ENCODE measurements at regions not wholly inside any gene's neighbourhood (a gene's known extent, or its start where the extent isn't known, plus 50 kb on each side); places are given as distances from the start of the nearest gene placed in this dataset.

DNA sequence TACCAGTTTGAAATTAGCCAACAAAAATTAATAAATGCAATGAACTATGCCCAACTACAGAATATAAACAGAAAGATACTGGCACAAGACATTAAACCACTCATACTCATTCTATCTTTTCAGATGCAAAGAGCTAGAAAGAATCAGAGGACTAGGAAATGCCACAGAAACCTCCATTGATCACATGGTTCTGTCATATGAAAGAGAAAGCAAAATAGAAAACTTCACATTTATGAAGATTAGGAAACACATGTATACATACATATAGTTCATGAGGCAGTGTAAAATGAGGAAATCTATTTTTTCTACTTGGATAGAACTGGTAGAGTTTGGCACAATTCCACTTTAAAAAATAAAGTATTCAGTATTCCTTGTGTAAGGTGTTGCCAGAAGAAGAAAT is 275.1 kb upstream of the PTGER4 start:
- no peaks in the 10 kb centered on the region for H3K27me3 ChIP-seq (replicated peaks; ENCODE audit: control insufficient read depth, insufficient read depth, low read length)
- TF ChIP-seq, protein P1, sequence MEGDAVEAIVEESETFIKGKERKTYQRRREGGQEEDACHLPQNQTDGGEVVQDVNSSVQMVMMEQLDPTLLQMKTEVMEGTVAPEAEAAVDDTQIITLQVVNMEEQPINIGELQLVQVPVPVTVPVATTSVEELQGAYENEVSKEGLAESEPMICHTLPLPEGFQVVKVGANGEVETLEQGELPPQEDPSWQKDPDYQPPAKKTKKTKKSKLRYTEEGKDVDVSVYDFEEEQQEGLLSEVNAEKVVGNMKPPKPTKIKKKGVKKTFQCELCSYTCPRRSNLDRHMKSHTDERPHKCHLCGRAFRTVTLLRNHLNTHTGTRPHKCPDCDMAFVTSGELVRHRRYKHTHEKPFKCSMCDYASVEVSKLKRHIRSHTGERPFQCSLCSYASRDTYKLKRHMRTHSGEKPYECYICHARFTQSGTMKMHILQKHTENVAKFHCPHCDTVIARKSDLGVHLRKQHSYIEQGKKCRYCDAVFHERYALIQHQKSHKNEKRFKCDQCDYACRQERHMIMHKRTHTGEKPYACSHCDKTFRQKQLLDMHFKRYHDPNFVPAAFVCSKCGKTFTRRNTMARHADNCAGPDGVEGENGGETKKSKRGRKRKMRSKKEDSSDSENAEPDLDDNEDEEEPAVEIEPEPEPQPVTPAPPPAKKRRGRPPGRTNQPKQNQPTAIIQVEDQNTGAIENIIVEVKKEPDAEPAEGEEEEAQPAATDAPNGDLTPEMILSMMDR (IDR thresholded peaks at IDR 0.05; ENCODE audit: insufficient read depth, low read length, poor library complexity, severe bottlenecking), result no peak
- no peak for DNase-seq (ENCODE audit: extremely low read depth, insufficient read length)

DNA sequence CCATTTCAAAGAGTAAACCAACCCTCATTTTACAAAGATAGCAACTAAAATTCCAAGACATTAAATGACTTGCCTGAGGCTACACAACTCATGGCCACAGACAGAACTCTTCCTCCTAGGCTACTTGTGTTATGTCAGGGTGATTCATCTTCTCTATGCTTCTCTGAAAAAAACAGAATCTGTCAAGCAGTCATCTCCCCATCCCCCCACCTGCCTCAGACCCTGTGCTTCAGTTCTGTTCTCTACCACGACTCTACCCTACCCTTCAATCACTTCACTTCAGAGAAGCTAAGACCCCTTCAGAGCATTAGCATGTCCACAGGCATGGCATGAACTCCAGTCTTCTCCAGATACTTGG is 277.7 kb upstream of the PTGER4 start:
- DNase-seq (ENCODE audit: extremely low read depth, insufficient read length), result no peak
- H3K4me3 ChIP-seq (replicated peaks; ENCODE audit: low read depth, low read length), result no peak overlapping the region

More for the DNA sequence above, 275.1 kb upstream of the PTGER4 start:
- H3K36me3 ChIP-seq (ENCODE audit: control insufficient read depth, insufficient read depth, low read length), result no peaks in the 10 kb centered on the region
- H3K4me3 ChIP-seq (replicated peaks; ENCODE audit: low read depth, low read length), result no peak overlapping the region

DNA sequence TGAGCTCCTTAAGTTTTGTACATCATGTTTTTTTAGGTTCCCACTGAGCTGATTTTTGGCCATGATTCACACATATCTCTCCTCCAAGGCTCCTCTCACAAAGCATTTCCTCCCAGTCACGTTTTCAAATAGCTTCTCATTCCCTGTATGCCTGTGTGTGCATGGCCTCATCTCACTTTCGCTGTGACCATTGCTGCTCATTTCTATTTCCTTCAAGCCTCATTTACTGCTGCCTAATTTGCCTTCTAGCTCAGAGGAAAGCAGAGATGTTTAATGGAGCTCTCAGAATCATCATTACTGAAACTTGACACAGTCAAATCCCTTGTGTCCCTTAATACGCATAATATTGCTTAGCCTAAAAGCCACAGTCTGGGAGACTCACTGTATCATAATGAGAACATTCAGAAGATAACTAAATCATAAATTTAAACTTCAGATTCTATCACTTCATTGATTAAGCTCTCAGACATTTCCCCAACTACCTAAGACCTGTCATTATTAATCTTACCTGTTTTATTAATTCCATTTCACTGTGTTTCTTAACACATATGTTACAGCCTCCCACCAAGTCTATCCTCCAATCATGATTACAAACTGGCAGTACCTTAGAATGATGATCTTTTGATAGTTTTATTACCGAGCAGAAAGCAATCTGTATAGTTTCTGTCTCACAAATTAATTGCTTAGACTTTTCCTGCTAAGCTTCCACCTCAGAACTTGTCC is 278.3 kb upstream of the PTGER4 start:
- Histone ChIP-seq H3K4me3 (replicated peaks; ENCODE audit: low read depth, low read length) (no peak overlapping the region), H3K27me3 (replicated peaks; ENCODE audit: control insufficient read depth, insufficient read depth, low read length) (no peaks in the 10 kb centered on the region), H3K36me3 (ENCODE audit: control insufficient read depth, insufficient read depth, low read length) (no peaks in the 10 kb centered on the region)
- TF ChIP-seq, protein P1 (IDR thresholded peaks at IDR 0.05; ENCODE audit: insufficient read depth, low read length, poor library complexity, severe bottlenecking), result no peak
- DNase-seq (ENCODE audit: extremely low read depth, insufficient read length), result no peak

More for the DNA sequence above, 277.7 kb upstream of the PTGER4 start:
- TF ChIP-seq, protein P1 (IDR thresholded peaks at IDR 0.05; ENCODE audit: insufficient read depth, low read length, poor library complexity, severe bottlenecking), result no peak
- H3K27me3 ChIP-seq (replicated peaks; ENCODE audit: control insufficient read depth, insufficient read depth, low read length), result no peaks in the 10 kb centered on the region
- no peaks in the 10 kb centered on the region for H3K36me3 ChIP-seq (ENCODE audit: control insufficient read depth, insufficient read depth, low read length)

DNA sequence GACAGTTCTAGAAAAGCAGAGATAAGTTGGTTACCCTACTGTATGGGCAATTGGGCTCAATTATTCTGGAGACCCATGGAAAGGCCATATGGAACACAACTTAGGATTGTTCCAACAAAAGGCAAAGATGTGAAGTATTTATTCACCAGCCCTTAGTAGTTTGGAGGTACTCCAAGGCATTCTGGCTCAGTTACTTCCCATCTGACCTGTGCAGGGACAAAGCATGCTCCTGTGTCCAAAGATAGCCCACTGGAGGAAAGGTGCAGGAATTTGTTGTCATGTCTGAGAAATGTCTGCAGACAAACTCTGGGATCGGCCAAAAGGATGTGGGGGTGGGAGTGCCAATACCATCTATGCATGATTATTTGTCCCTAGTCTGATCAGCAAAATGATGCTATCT is 279.5 kb upstream of the PTGER4 start:
- TF ChIP-seq, protein P1 (IDR thresholded peaks at IDR 0.05; ENCODE audit: insufficient read depth, low read length, poor library complexity, severe bottlenecking), result no peak
- no peak for DNase-seq (ENCODE audit: extremely low read depth, insufficient read length)
- H3K27me3 ChIP-seq (replicated peaks; ENCODE audit: control insufficient read depth, insufficient read depth, low read length), result no peaks in the 10 kb centered on the region
- no peaks in the 10 kb centered on the region for H3K36me3 ChIP-seq (ENCODE audit: control insufficient read depth, insufficient read depth, low read length)
- no peak overlapping the region for H3K4me3 ChIP-seq (replicated peaks; ENCODE audit: low read depth, low read length)

DNA sequence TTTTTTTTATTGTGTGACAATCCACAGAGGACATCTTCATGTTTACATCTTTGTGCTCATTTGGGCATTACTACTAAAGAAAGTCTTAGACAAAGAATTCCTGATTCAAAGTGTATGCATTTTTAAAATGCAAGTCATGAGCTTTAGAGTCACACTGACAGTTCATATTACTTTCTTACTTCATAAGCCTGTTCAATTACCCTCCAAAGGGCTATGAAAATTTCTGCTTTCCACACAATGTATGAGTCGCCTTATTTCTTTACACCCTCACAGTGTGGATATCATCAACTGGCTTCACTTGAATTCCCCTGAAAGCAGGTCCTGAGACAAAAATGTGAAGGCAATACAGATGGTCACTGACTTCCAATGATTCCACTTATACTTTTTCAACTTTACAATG is 280.4 kb upstream of the PTGER4 start:
- H3K27me3 ChIP-seq (replicated peaks; ENCODE audit: control insufficient read depth, insufficient read depth, low read length), result no peaks in the 10 kb centered on the region
- DNase-seq (ENCODE audit: extremely low read depth, insufficient read length), result no peak
- H3K36me3 ChIP-seq (ENCODE audit: control insufficient read depth, insufficient read depth, low read length), result no peaks in the 10 kb centered on the region
- no peak overlapping the region for H3K4me3 ChIP-seq (replicated peaks; ENCODE audit: low read depth, low read length)
- TF ChIP-seq, protein P1 (IDR thresholded peaks at IDR 0.05; ENCODE audit: insufficient read depth, low read length, poor library complexity, severe bottlenecking), result no peak

DNA sequence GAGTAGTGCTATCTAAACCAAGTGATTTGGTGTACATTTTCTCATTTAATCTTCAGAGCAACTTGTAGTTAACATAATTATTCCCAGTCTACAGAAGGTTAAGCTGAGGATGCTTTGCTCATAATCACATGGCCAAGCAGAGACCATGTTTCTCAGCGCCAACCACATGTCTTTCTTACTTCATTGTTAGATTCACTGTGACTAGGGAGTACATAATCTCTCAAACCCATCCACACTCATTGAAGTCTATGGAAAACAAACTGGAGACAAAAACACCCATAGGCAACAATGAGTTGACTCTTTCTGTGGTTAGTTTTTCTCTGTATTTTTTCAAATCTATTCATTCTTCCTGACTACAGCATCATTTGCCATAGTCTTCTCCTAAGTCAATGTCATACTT is 281.7 kb upstream of the PTGER4 start:
- DNase-seq (ENCODE audit: extremely low read depth, insufficient read length), result no peak
- H3K36me3 ChIP-seq (ENCODE audit: control insufficient read depth, insufficient read depth, low read length), result no peaks in the 10 kb centered on the region
- H3K4me3 ChIP-seq (replicated peaks; ENCODE audit: low read depth, low read length), result no peak overlapping the region
- no peaks in the 10 kb centered on the region for H3K27me3 ChIP-seq (replicated peaks; ENCODE audit: control insufficient read depth, insufficient read depth, low read length)
- TF ChIP-seq, protein P1 (IDR thresholded peaks at IDR 0.05; ENCODE audit: insufficient read depth, low read length, poor library complexity, severe bottlenecking), result no peak
